ENCODE measurements at regions not wholly inside any gene's neighbourhood (a gene's known extent, or its start where the extent isn't known, plus 50 kb on each side); places are given as distances from the start of the nearest gene placed in this dataset.
"Not testable (repeated sequence)": the region's sequence is repeated elsewhere in the genome, so short reads cannot be mapped to it uniquely, and the experiment has no call there.

GRCh38 chr17:13883659-13884058 is 185.6 kb upstream of the COX10 start:
- H3K4me1 Mint-ChIP-seq = no peaks in the 10 kb centered on the region

DNA sequence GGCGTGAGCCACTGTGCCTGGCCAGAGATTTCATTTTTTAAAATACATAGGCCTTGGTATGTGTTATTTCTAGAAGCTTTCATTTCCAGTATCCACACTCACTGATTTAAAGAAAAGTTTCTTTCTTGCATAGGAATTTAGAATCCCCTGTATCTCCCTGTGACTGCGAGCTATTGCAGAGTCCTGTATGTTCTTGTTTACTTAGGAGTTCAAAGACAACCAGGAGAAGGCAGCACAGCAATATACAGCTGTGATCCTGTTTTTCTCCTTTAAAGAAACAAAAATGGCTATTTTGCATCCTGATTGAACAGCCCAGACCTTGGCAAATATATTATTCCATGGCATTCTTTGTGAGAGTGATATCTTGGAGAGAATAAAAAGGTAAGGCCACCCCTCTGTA is 185.0 kb upstream of the COX10 start:
- ChIA-PET POLR2A (no interaction called here), CTCF (no interaction called here)
- H3K36me3 ChIP-seq (ENCODE audit: insufficient read depth, low read length) = no peaks in the 10 kb centered on the region
- no peak for DNase-seq
- Mint-ChIP-seq H3K4me3 (no peak overlapping the region), H3K36me3 (peaks cover 0 to 8% (median 0%) of the 10 kb centered on the region in 3 donors), H3K27me3 (peaks cover 0 to 2% of the 10 kb centered on the region in 2 donors), H3K27ac (peak overlapping the region in 1 of 8 donors; percentile 4), H3K4me1 (no peaks in the 10 kb centered on the region), H3K9me3 (peaks cover 0 to 2% (median 0%) of the 10 kb centered on the region in 5 donors)
- H3K4me3 ChIP-seq (ENCODE audit: low read length) = no peak overlapping the region
- no peaks in the 10 kb centered on the region for H3K27me3 ChIP-seq (ENCODE audit: insufficient read depth, low read length, poor library complexity, severe bottlenecking)
- no peak overlapping the region for H3K27ac ChIP-seq (ENCODE audit: low read depth, low read length)
- H3K9me3 ChIP-seq (ENCODE audit: low read length) = no peaks in the 10 kb centered on the region
- H3K4me1 ChIP-seq (ENCODE audit: insufficient read depth, low read length) = no peaks in the 10 kb centered on the region

More at GRCh38 chr17:13883659-13884058, 185.6 kb upstream of the COX10 start:
- Histone ChIP-seq H3K27ac (ENCODE audit: low read depth, low read length) (no peak overlapping the region), H3K36me3 (ENCODE audit: insufficient read depth, low read length) (no peaks in the 10 kb centered on the region), H3K27me3 (ENCODE audit: insufficient read depth, low read length, poor library complexity, severe bottlenecking) (no peaks in the 10 kb centered on the region), H3K4me1 (ENCODE audit: insufficient read depth, low read length) (no peaks in the 10 kb centered on the region), H3K4me3 (ENCODE audit: low read length) (no peak overlapping the region), H3K9me3 (ENCODE audit: low read length) (no peaks in the 10 kb centered on the region)
- POLR2A ChIA-PET = no interaction called here
- peaks cover 0 to 2% of the 10 kb centered on the region in 2 donors for H3K27me3 Mint-ChIP-seq
- no peak overlapping the region for H3K27ac Mint-ChIP-seq
- peaks cover 0 to 8% (median 2%) of the 10 kb centered on the region in 3 donors for H3K36me3 Mint-ChIP-seq
- H3K4me3 Mint-ChIP-seq = no peak overlapping the region
- no peak for DNase-seq
- CTCF ChIA-PET = no interaction called here
- H3K9me3 Mint-ChIP-seq = peaks cover 0 to 2% (median 0%) of the 10 kb centered on the region in 5 donors

DNA sequence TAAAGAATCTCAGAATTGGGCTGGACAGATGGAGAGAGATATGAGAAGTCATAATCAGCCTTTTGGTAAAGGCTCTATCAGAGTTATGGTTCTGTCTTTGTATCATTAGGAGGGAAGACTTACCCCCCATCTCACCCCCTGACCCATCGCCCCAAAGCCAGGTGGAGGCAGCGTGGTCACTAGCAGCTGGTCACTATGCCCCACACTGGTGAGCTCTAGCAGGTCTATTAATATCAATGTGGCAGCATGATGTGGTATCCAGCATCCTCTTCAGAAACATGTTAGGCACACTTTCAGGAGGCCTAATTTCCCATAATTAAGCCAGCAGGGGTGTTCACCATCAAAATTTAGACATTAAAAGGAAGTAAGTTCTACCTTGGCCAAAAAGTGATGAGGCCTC is 183.8 kb upstream of the COX10 start:
- ChIA-PET CTCF (no interaction called here), POLR2A (no interaction called here)
- DNase-seq = no peak
- H3K27ac Mint-ChIP-seq = no peak overlapping the region
- Histone ChIP-seq H3K27me3 (ENCODE audit: insufficient read depth, low read length, poor library complexity, severe bottlenecking) (no peaks in the 10 kb centered on the region), H3K4me3 (ENCODE audit: low read length) (no peak overlapping the region), H3K27ac (ENCODE audit: low read depth, low read length) (no peak overlapping the region), H3K9me3 (ENCODE audit: low read length) (no peaks in the 10 kb centered on the region), H3K36me3 (ENCODE audit: insufficient read depth, low read length) (no peaks in the 10 kb centered on the region), H3K4me1 (ENCODE audit: insufficient read depth, low read length) (no peaks in the 10 kb centered on the region)
- no peak overlapping the region for H3K4me3 Mint-ChIP-seq
- no peaks in the 10 kb centered on the region for H3K4me1 Mint-ChIP-seq
- peaks cover 0 to 2% of the 10 kb centered on the region in 2 donors for H3K27me3 Mint-ChIP-seq
- H3K36me3 Mint-ChIP-seq = peaks cover 0 to 5% (median 0%) of the 10 kb centered on the region in 3 donors
- H3K9me3 Mint-ChIP-seq = peaks cover 0 to 2% (median 0%) of the 10 kb centered on the region in 5 donors

GRCh38 chr17:13885953-13886889 is 183.1 kb upstream of the COX10 start:
- Mint-ChIP-seq H3K9me3 (peaks cover 0 to 2% (median 0%) of the 10 kb centered on the region in 5 donors), H3K4me3 (no peak overlapping the region), H3K27ac (no peak overlapping the region), H3K27me3 (peaks cover 0 to 2% of the 10 kb centered on the region in 2 donors), H3K36me3 (peaks cover 0 to 5% (median 0%) of the 10 kb centered on the region in 3 donors), H3K4me1 (no peaks in the 10 kb centered on the region)
- no peak for DNase-seq
- Histone ChIP-seq H3K4me3 (ENCODE audit: low read length) (no peak overlapping the region), H3K4me1 (ENCODE audit: insufficient read depth, low read length) (no peaks in the 10 kb centered on the region), H3K27ac (ENCODE audit: low read depth, low read length) (no peak overlapping the region), H3K9me3 (ENCODE audit: low read length) (no peaks in the 10 kb centered on the region), H3K36me3 (ENCODE audit: insufficient read depth, low read length) (no peaks in the 10 kb centered on the region), H3K27me3 (ENCODE audit: insufficient read depth, low read length, poor library complexity, severe bottlenecking) (no peaks in the 10 kb centered on the region)
- CTCF ChIA-PET = no interaction called here
- POLR2A ChIA-PET = no interaction called here

DNA sequence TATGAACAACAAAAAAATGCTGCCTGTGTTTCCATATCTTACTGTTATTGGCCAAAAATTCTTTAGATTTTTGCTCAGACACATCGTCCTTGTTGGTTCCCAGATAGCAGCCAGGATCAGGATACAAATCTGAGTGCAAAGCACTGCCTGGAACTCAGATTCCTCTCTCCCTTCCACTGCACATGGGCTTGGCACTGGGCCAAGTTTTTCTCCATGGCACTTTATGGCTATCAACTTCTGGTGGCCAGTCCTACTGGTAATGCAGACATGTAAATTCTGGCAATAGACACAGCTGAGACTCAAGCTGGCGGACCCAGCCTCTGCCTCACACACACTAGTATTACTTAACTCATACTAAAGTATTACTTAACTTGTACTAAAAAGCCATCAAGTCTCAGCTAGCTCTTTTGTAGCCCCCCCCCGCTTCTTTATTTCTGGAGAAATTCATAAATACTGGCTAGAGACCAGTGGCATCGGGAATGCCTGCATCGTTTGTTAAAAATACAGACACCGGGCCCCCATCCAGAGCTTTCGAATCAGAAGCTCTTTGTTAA is 181.2 kb upstream of the COX10 start:
- ChIA-PET POLR2A (no interaction called here), CTCF (no interaction called here)
- peaks cover 0 to 1% of the 10 kb centered on the region in 2 donors for H3K27me3 Mint-ChIP-seq
- no peaks in the 10 kb centered on the region for H3K4me1 ChIP-seq (ENCODE audit: insufficient read depth, low read length)
- no peaks in the 10 kb centered on the region for H3K9me3 Mint-ChIP-seq
- H3K27ac Mint-ChIP-seq = no peak overlapping the region
- no peak for DNase-seq
- H3K4me1 Mint-ChIP-seq = no peaks in the 10 kb centered on the region
- H3K27ac ChIP-seq (ENCODE audit: low read depth, low read length) = no peak overlapping the region
- H3K9me3 ChIP-seq (ENCODE audit: low read length) = no peaks in the 10 kb centered on the region
- no peak overlapping the region for H3K4me3 Mint-ChIP-seq
- H3K36me3 ChIP-seq (ENCODE audit: insufficient read depth, low read length) = no peaks in the 10 kb centered on the region
- no peak overlapping the region for H3K4me3 ChIP-seq (ENCODE audit: low read length)
- H3K36me3 Mint-ChIP-seq = no peaks in the 10 kb centered on the region
- no peaks in the 10 kb centered on the region for H3K27me3 ChIP-seq (ENCODE audit: insufficient read depth, low read length, poor library complexity, severe bottlenecking)

- not testable (repeated sequence) for H3K27ac Mint-ChIP-seq, H3K36me3 Mint-ChIP-seq
These were observed 160.3 kb upstream of the COX10 start for GRCh38 chr17:13908971-13909370.

DNA sequence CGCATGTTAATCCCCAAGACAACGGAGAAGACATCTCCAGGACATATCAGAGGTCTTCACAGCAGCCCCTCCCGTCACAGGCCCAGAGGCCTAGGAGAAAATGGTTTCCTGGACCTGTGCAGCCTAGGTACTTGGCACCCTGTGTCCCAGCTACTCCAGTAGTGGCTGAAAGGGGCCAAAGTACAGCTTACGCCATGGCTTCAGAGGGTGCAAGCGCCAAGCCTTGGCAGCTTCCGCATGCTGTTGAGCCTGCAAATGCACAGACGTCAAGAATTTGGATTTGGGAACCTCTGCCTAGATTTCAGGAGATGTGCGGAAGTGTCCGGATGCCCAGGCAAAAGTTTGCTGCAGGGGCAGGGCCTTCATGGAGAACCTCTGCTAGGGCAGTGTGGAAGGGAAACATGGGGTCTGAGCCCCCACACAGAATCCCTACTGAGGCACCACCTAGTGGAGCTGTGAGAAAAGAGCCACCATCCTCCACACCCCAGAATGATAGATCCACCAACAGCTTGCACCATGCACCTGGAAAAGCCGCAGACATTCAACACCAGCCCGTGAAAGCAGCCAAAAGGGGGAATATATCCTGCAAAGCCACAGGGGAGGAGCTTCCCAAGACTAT is 159.3 kb upstream of the COX10 start:
- CTCF ChIA-PET = no interaction called here

More at GRCh38 chr17:13908971-13909370, 160.3 kb upstream of the COX10 start:
- POLR2A ChIA-PET; H3K27me3 Mint-ChIP-seq; H3K4me1 Mint-ChIP-seq; H3K36me3 ChIP-seq (ENCODE audit: insufficient read depth, low read length); DNase-seq; H3K4me1 ChIP-seq (ENCODE audit: insufficient read depth, low read length); CTCF ChIA-PET; H3K4me3 ChIP-seq (ENCODE audit: low read length); H3K4me3 Mint-ChIP-seq; H3K27ac ChIP-seq (ENCODE audit: low read depth, low read length); H3K27me3 ChIP-seq (ENCODE audit: insufficient read depth, low read length, poor library complexity, severe bottlenecking); H3K9me3 ChIP-seq (ENCODE audit: low read length); H3K9me3 Mint-ChIP-seq: not testable (repeated sequence)

GRCh38 chr17:13917634-13918033 is 151.7 kb upstream of the COX10 start:
- peaks cover 0 to 1% of the 10 kb centered on the region in 2 donors for H3K27me3 Mint-ChIP-seq
- H3K27ac Mint-ChIP-seq = no peak overlapping the region
- CTCF ChIA-PET = no interaction called here
- Histone ChIP-seq H3K27ac (ENCODE audit: low read depth, low read length) (no peak overlapping the region), H3K4me3 (ENCODE audit: low read length) (no peak overlapping the region), H3K27me3 (ENCODE audit: insufficient read depth, low read length, poor library complexity, severe bottlenecking) (no peaks in the 10 kb centered on the region), H3K36me3 (ENCODE audit: insufficient read depth, low read length) (no peaks in the 10 kb centered on the region), H3K9me3 (ENCODE audit: low read length) (no peaks in the 10 kb centered on the region), H3K4me1 (ENCODE audit: insufficient read depth, low read length) (no peaks in the 10 kb centered on the region)
- H3K4me1 Mint-ChIP-seq = no peaks in the 10 kb centered on the region
- peaks cover 0 to 8% (median 0%) of the 10 kb centered on the region in 3 donors for H3K36me3 Mint-ChIP-seq
- H3K4me3 Mint-ChIP-seq = no peak overlapping the region
- no peak for DNase-seq
- H3K9me3 Mint-ChIP-seq = no peaks in the 10 kb centered on the region
- POLR2A ChIA-PET = no interaction called here

More for the DNA sequence above, 159.3 kb upstream of the COX10 start:
- Histone ChIP-seq H3K4me3 (ENCODE audit: low read length) (no peak overlapping the region), H3K27ac (ENCODE audit: low read depth, low read length) (no peak overlapping the region), H3K27me3 (ENCODE audit: insufficient read depth, low read length, poor library complexity, severe bottlenecking) (no peaks in the 10 kb centered on the region), H3K36me3 (ENCODE audit: insufficient read depth, low read length) (no peaks in the 10 kb centered on the region), H3K9me3 (ENCODE audit: low read length) (no peaks in the 10 kb centered on the region), H3K4me1 (ENCODE audit: insufficient read depth, low read length) (no peaks in the 10 kb centered on the region)
- Mint-ChIP-seq H3K4me3 (no peak overlapping the region), H3K4me1 (no peaks in the 10 kb centered on the region), H3K27me3 (no peaks in the 10 kb centered on the region), H3K36me3 (peaks cover 0 to 11% (median 2%) of the 10 kb centered on the region in 3 donors), H3K27ac (no peak overlapping the region), H3K9me3 (no peaks in the 10 kb centered on the region)
- POLR2A ChIA-PET = no interaction called here
- DNase-seq = no peak
